Endothelial cell of umbilical vein (primary cell): ENCODE measurements at regions not wholly inside any gene's neighbourhood (a gene's known extent, or its start where the extent isn't known, plus 50 kb on each side); places are given as distances from the start of the nearest gene placed in this dataset.

Source experiments
- BruUV-seq: library from RNA; stranded (reverse); fragments of 400-500 nt; replicated peaks from 2 replicates; lab custom pipeline; 2021; lab: Mats Ljungman, UMichigan
- CTCF ChIA-PET: fragments of 300-600, 350-600 bp; sonication (Branson Sonifier 250); formaldehyde crosslinking; loops from one replicate; lab custom pipeline; 2021; ENCODE audit warnings: antibody characterized with exemption, inconsistent platforms; lab: Charles Lee
- POLR2A ChIA-PET: fragments of 300-600, 350-600 bp; sonication (Branson Sonifier 250); formaldehyde crosslinking; loops from one replicate; lab custom pipeline; 2021; ENCODE audit warnings: antibody characterized with exemption, inconsistent platforms; lab: Charles Lee
- DNase-seq: peaks from one replicate; pipeline ENCODE4 v3.0.0-alpha.2; 2011; ENCODE audit warnings: low read depth, low spot score
- FAIRE-seq: peaks from 2 replicates; lab custom pipeline; 2011; peaks lifted over from hg19 to GRCh38; lab: Jason Lieb, UNC
- H2AFZ ChIP-seq: 2 replicates; pipeline ENCODE4 v1.6.0; 2012; ENCODE audit warnings: low read depth, low read length, control low read depth, inconsistent platforms
- H3K27ac ChIP-seq: 2 replicates; pipeline ENCODE4 v1.5.1; 2011; ENCODE audit warnings: low read depth, mild to moderate bottlenecking, control low read depth, low read length, moderate library complexity; ENCODE audit not compliant: insufficient read depth
- H3K27me3 ChIP-seq, 2 experiments: 2 replicates each; pipeline versions ENCODE4 v1.6.0 to v1.6.1; 2011; ENCODE audit warnings: low read length in 2 of 2, mixed read lengths in 1 of 2; ENCODE audit not compliant: control insufficient read depth in 2 of 2, insufficient read depth in 2 of 2
- H3K36me3 ChIP-seq, 2 experiments: 2 replicates in 1 of 2; 3 replicates in 1 of 2; pipeline ENCODE4 v1.5.1; 2011; ENCODE audit warnings: low read length in 2 of 2, mild to moderate bottlenecking in 1 of 2, moderate library complexity in 1 of 2; ENCODE audit not compliant: control insufficient read depth in 2 of 2, insufficient read depth in 2 of 2; ENCODE audit errors: extremely low read depth in 1 of 2
- H3K4me1 ChIP-seq: 3 replicates; pipeline ENCODE4 v1.5.1; 2011; ENCODE audit warnings: mild to moderate bottlenecking, low read length; ENCODE audit not compliant: control insufficient read depth, insufficient read depth; ENCODE audit errors: extremely low read depth
- H3K4me2 ChIP-seq: 2 replicates; pipeline ENCODE4 v1.6.1; 2011; ENCODE audit warnings: low read length, control low read depth, mixed read lengths; ENCODE audit not compliant: insufficient read depth
- H3K4me3 ChIP-seq, 3 experiments: fragments of 200-600 bp in 1 of 3; sonication (generic), shearing (Covaris generic) in 1 of 3; replicated peaks in 1 of 3; 2 replicates each; pipeline ENCODE4 v1.5.1; 2011 to 2016; ENCODE audit warnings: control low read depth in 3 of 3, low read length in 3 of 3, mild to moderate bottlenecking in 2 of 3, inconsistent platforms in 1 of 3, low read depth in 1 of 3, moderate library complexity in 1 of 3; ENCODE audit not compliant: insufficient read depth in 1 of 3
- H3K79me2 ChIP-seq: 2 replicates; pipeline ENCODE4 v1.6.0; 2012; ENCODE audit warnings: low read length, inconsistent platforms; ENCODE audit not compliant: control insufficient read depth, insufficient read depth
- H3K9ac ChIP-seq: replicated peaks from 2 replicates; pipeline ENCODE3; 2011; ENCODE audit warnings: low read length, control low read depth; ENCODE audit not compliant: insufficient read depth; ENCODE audit errors: extremely low read depth
- H3K9me1 ChIP-seq: replicated peaks from 3 replicates; pipeline ENCODE4 v1.6.0; 2011; ENCODE audit warnings: mild to moderate bottlenecking, low read length; ENCODE audit not compliant: control insufficient read depth, insufficient read depth; ENCODE audit errors: extremely low read depth
- H3K9me3 ChIP-seq: replicated peaks from 2 replicates; pipeline ENCODE4 v1.5.1; 2012; ENCODE audit warnings: low read length, inconsistent platforms; ENCODE audit not compliant: control insufficient read depth, insufficient read depth
- H4K20me1 ChIP-seq: replicated peaks from 2 replicates; pipeline ENCODE3; 2011; ENCODE audit warnings: mild to moderate bottlenecking, low read length; ENCODE audit not compliant: control insufficient read depth, insufficient read depth; ENCODE audit errors: extremely low read depth
- CTCF ChIP-seq, 2 donors: IDR thresholded peaks; 1 replicate in 1 of 2; 2 replicates in 1 of 2; pipeline ENCODE4 v1.5.1; 2011; ENCODE audit warnings: low read length in 2 of 2, mild to moderate bottlenecking in 2 of 2, moderate library complexity in 2 of 2, control low read depth in 1 of 2, inconsistent platforms in 1 of 2, low read depth in 1 of 2; ENCODE audit not compliant: insufficient read depth in 1 of 2; ENCODE audit errors: extremely low read depth in 1 of 2
- EZH2 ChIP-seq: IDR thresholded peaks from 2 replicates; pipeline ENCODE4 v1.6.1; 2012; ENCODE audit warnings: borderline replicate concordance, low read depth, mild to moderate bottlenecking, moderate library complexity, low read length, inconsistent platforms; ENCODE audit not compliant: severe bottlenecking
- FOS ChIP-seq: IDR thresholded peaks from 2 replicates; pipeline ENCODE4 v1.6.1; 2011; ENCODE audit warnings: mild to moderate bottlenecking, low read length, moderate library complexity, borderline replicate concordance; ENCODE audit not compliant: insufficient read depth
- GATA2 ChIP-seq: IDR thresholded peaks from 2 replicates; pipeline ENCODE4 v1.7.0; 2011; ENCODE audit warnings: low read depth, mild to moderate bottlenecking, moderate library complexity, mixed read lengths, low read length; ENCODE audit not compliant: insufficient read length, insufficient read depth
- JUN ChIP-seq: IDR thresholded peaks from 2 replicates; pipeline ENCODE4 v1.6.1; 2011; ENCODE audit warnings: borderline replicate concordance, low read depth; ENCODE audit not compliant: insufficient read length, insufficient read depth
- MYC ChIP-seq: IDR thresholded peaks from one replicate; pipeline ENCODE4 v1.6.1; 2011; ENCODE audit warnings: mild to moderate bottlenecking, low read depth, low read length
- POLR2A ChIP-seq: IDR thresholded peaks from 2 replicates; pipeline ENCODE4 v1.6.1; 2012; ENCODE audit warnings: low read depth, mild to moderate bottlenecking, control low read depth, low read length
- POLR2AphosphoS5 ChIP-seq: IDR thresholded peaks from 2 replicates; pipeline ENCODE4 v1.6.1; 2012; ENCODE audit warnings: low read depth, mild to moderate bottlenecking, control low read depth, low read length, moderate library complexity; ENCODE audit not compliant: insufficient read depth
- dilution Hi-C: fragments of 300-500 bp; cut with MboI; formaldehyde crosslinking; loops from one replicate; pipeline ENCODE4 v1.15.0; 2019; ENCODE audit warnings: low sequenced_read_pairs; ENCODE audit not compliant: extremely low pct_ligation_motif_present
- intact Hi-C: fragments of 100-400 bp; cut with micrococcal nuclease; formaldehyde crosslinking; loops from one replicate; pipeline ENCODE4 v1.10.0; 2022
- TF ChIP-seq, protein P1 (sequence below): IDR thresholded peaks from 2 replicates; pipeline ENCODE4 v1.6.1; 2011; ENCODE audit not compliant: insufficient read depth, insufficient read length

DNA sequence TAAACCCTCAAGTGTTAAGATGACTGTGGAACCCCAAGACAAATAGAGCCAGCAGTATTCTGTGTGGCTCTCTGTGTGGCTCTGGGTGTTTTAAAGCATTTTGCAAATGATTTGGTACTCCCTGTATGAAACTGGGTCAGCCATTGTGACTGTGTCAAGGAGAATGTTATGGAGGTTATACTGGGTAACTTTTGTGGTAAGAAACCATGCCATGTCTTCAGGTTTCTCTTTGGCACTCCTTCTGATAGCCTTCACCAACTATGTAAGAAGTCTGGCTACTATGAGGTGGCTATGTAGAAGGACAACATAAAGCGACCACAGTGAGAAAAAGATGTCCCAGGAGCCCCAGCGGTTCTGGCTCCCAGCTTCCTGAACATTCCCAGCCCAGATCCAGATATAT lies 226.6 kb upstream of the RHOBTB1 start:
- Histone ChIP-seq H3K4me1 (no peaks in the 10 kb centered on the region), H3K27ac (no peak overlapping the region), H3K79me2 (no peaks in the 10 kb centered on the region), H3K4me2 (no peak overlapping the region), H3K9ac (no peak overlapping the region), H3K27me3 (peaks cover 0 to 5% of the 10 kb centered on the region in 2 experiments), H4K20me1 (no peaks in the 10 kb centered on the region), H2AFZ (no peak overlapping the region), H3K4me3 (no peak overlapping the region), H3K9me3 (no peaks in the 10 kb centered on the region), H3K9me1 (no peaks in the 10 kb centered on the region), H3K36me3 (no peaks in the 10 kb centered on the region)
- no TSS peak for BruUV-seq
- ChIA-PET POLR2A (no interaction called here), CTCF (no interaction called here)
- TF ChIP-seq JUN (no peak), EZH2 (no peak), POLR2A (no peak), POLR2AphosphoS5 (no peak), CTCF (IDR thresholded peaks at IDR 0.05; ENCODE audit: extremely low read depth in 1 of 2, insufficient read depth in 1 of 2, low read depth in 1 of 2, low read length in 2 of 2) (no peak), GATA2 (no peak), MYC (no peak), FOS (no peak)
- TF ChIP-seq, protein P1, sequence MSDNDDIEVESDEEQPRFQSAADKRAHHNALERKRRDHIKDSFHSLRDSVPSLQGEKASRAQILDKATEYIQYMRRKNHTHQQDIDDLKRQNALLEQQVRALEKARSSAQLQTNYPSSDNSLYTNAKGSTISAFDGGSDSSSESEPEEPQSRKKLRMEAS: no peak
- intact Hi-C loops (no loop called here), dilution Hi-C loops (no loop called here)
- no peak for DNase-seq
- no peak for FAIRE-seq
